AG04449 (cell line): ENCODE measurements at regions not wholly inside any gene's neighbourhood (a gene's known extent, or its start where the extent isn't known, plus 50 kb on each side); places are given as distances from the start of the nearest gene placed in this dataset.

Experiments used
- CTCF ChIA-PET: fragments of 350-600 bp; formaldehyde crosslinking; extraction: SDS; loops from one replicate; lab custom pipeline; 2021; ENCODE audit warnings: antibody characterized with exemption; lab: Yijun Ruan, JAX
- POLR2A ChIA-PET: fragments of 400-600, 350-600 bp; formaldehyde crosslinking; extraction: SDS; loops from one replicate; lab custom pipeline; 2020; ENCODE audit warnings: antibody characterized with exemption, inconsistent platforms; lab: Yijun Ruan, JAX
- DNase-seq: peaks from one replicate; pipeline ENCODE4 v3.0.0-alpha.2; 2010; ENCODE audit warnings: low read depth, low spot score
- H3K4me3 ChIP-seq: 2 replicates; pipeline ENCODE4 v1.5.1; 2011; ENCODE audit warnings: low read depth, mild to moderate bottlenecking, control low read depth, low read length
- CTCF ChIP-seq: IDR thresholded peaks from one replicate; pipeline ENCODE4 v1.5.1; 2011; ENCODE audit warnings: mild to moderate bottlenecking, moderate library complexity, low read length, control low read depth, inconsistent platforms; ENCODE audit not compliant: insufficient read depth; ENCODE audit errors: missing control alignments

- no peak for TF ChIP-seq CTCF
- ChIA-PET POLR2A (no interaction called here), CTCF (no interaction called here)
- H3K4me3 ChIP-seq, result no peak overlapping the region
- no peak for DNase-seq
Observed at GRCh38 chr4:101604976-101605375, 185.6 kb upstream of the BANK1 start.

- POLR2A ChIA-PET, result no interaction called here
Observed at GRCh38 chr4:101600287-101600686, 190.2 kb upstream of the BANK1 start.

GRCh38 chr4:101599620-101600019, 190.9 kb upstream of the BANK1 start:
- H3K4me3 ChIP-seq, result no peak overlapping the region
- no peak for DNase-seq
- ChIA-PET POLR2A (no interaction called here), CTCF (interaction anchor here (1.3 kb wide), 1 partner anchor 9 kb away, joined by 3 read pairs; no protein-coding TSS in a partner anchor)
- no peak for TF ChIP-seq CTCF

More at GRCh38 chr4:101600287-101600686, 190.2 kb upstream of the BANK1 start:
- CTCF ChIA-PET, result no interaction called here
- no peak for TF ChIP-seq CTCF
- no peak overlapping the region for H3K4me3 ChIP-seq
- DNase-seq, result no peak

- TF ChIP-seq CTCF, result no peak
- ChIA-PET CTCF (interaction anchor here (1.2 kb wide), 1 partner anchor 134 kb away, joined by 4 read pairs; no protein-coding TSS in a partner anchor), POLR2A (no interaction called here)
- H3K4me3 ChIP-seq, result no peak overlapping the region
- no peak for DNase-seq
Observed at GRCh38 chr4:101596781-101597552, 193.6 kb upstream of the BANK1 start.

GRCh38 chr4:101594588-101594987, 195.9 kb upstream of the BANK1 start:
- no peak for TF ChIP-seq CTCF
- CTCF ChIA-PET, result no interaction called here
- H3K4me3 ChIP-seq, result no peak overlapping the region
- DNase-seq, result no peak
- POLR2A ChIA-PET, result no interaction called here

GRCh38 chr4:101593666-101594065, 196.9 kb upstream of the BANK1 start:
- POLR2A ChIA-PET, result no interaction called here
- CTCF ChIA-PET, result no interaction called here
- no peak overlapping the region for H3K4me3 ChIP-seq
- TF ChIP-seq CTCF, result no peak
- no peak for DNase-seq
